ENCODE measurements at regions not wholly inside any gene's neighbourhood (a gene's known extent, or its start where the extent isn't known, plus 50 kb on each side); places are given as distances from the start of the nearest gene placed in this dataset.

- TF ChIP-seq, protein P1, sequence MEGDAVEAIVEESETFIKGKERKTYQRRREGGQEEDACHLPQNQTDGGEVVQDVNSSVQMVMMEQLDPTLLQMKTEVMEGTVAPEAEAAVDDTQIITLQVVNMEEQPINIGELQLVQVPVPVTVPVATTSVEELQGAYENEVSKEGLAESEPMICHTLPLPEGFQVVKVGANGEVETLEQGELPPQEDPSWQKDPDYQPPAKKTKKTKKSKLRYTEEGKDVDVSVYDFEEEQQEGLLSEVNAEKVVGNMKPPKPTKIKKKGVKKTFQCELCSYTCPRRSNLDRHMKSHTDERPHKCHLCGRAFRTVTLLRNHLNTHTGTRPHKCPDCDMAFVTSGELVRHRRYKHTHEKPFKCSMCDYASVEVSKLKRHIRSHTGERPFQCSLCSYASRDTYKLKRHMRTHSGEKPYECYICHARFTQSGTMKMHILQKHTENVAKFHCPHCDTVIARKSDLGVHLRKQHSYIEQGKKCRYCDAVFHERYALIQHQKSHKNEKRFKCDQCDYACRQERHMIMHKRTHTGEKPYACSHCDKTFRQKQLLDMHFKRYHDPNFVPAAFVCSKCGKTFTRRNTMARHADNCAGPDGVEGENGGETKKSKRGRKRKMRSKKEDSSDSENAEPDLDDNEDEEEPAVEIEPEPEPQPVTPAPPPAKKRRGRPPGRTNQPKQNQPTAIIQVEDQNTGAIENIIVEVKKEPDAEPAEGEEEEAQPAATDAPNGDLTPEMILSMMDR (IDR thresholded peaks at IDR 0.05), result no peak
- TF ChIP-seq POLR2AphosphoS5 (IDR thresholded peaks at IDR 0.05; ENCODE audit: low read depth, low read length) (no peak), SIN3A (IDR thresholded peaks at IDR 0.05; ENCODE audit: borderline replicate concordance, insufficient read depth, low read depth, low read length) (no peak)
- TF ChIP-seq, protein P2, sequence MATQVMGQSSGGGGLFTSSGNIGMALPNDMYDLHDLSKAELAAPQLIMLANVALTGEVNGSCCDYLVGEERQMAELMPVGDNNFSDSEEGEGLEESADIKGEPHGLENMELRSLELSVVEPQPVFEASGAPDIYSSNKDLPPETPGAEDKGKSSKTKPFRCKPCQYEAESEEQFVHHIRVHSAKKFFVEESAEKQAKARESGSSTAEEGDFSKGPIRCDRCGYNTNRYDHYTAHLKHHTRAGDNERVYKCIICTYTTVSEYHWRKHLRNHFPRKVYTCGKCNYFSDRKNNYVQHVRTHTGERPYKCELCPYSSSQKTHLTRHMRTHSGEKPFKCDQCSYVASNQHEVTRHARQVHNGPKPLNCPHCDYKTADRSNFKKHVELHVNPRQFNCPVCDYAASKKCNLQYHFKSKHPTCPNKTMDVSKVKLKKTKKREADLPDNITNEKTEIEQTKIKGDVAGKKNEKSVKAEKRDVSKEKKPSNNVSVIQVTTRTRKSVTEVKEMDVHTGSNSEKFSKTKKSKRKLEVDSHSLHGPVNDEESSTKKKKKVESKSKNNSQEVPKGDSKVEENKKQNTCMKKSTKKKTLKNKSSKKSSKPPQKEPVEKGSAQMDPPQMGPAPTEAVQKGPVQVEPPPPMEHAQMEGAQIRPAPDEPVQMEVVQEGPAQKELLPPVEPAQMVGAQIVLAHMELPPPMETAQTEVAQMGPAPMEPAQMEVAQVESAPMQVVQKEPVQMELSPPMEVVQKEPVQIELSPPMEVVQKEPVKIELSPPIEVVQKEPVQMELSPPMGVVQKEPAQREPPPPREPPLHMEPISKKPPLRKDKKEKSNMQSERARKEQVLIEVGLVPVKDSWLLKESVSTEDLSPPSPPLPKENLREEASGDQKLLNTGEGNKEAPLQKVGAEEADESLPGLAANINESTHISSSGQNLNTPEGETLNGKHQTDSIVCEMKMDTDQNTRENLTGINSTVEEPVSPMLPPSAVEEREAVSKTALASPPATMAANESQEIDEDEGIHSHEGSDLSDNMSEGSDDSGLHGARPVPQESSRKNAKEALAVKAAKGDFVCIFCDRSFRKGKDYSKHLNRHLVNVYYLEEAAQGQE (IDR thresholded peaks at IDR 0.05; ENCODE audit: insufficient read depth in 1 of 2, low read depth in 2 of 2, low read length in 1 of 2), result no peak
Measured at GRCh38 chr21:35426469-35426868, 377.4 kb upstream of the RUNX1 start.
